Testis (tissue), 2 donors: ENCODE measurements at regions not wholly inside any gene's neighbourhood (a gene's known extent, or its start where the extent isn't known, plus 50 kb on each side); places are given as distances from the start of the nearest gene placed in this dataset.

Experiments
- CTCF ChIP-seq, 3 experiments: fragments of 450-650 bp in 2 of 3; fragments of 200-600 bp in 1 of 3; sonication (generic) in 1 of 3; IDR thresholded peaks; one replicate each; pipeline ENCODE4 v1.5.1; 2016 to 2019; ENCODE audit warnings: antibody characterized with exemption in 3 of 3, mild to moderate bottlenecking in 2 of 3, moderate library complexity in 1 of 3
- POLR2A ChIP-seq: fragments of 450-650 bp; IDR thresholded peaks from one replicate; pipeline ENCODE4 v1.6.1; 2017; ENCODE audit warnings: antibody characterized with exemption, mild to moderate bottlenecking, moderate library complexity

GRCh38 chr5:93809430-93809829 lies 68.0 kb upstream of the POU5F2 start:
- TF ChIP-seq CTCF (IDR thresholded peaks at IDR 0.05) (no peak), POLR2A (no peak)
